Smooth muscle cell (in vitro differentiated cells): ENCODE measurements at regions not wholly inside any gene's neighbourhood (a gene's known extent, or its start where the extent isn't known, plus 50 kb on each side); places are given as distances from the start of the nearest gene placed in this dataset.
A peak's percentile ranks its signal among the peaks of the same experiment; 100 is the strongest.

ENCODE experiments used
- DNase-seq: peaks from one replicate; lab custom pipeline; 2025; ENCODE audit not compliant: unreplicated experiment; lab: John Stamatoyannopoulos, UW
- H2AFZ ChIP-seq: fragments of 200-600 bp; sonication (generic); 2 replicates; pipeline ENCODE4 v1.6.0; 2016; ENCODE audit warnings: antibody characterized with exemption, low read depth, mild to moderate bottlenecking
- H3F3A ChIP-seq: fragments of 200-600 bp; sonication (generic); 2 replicates; pipeline ENCODE4 v1.6.0; 2017; ENCODE audit warnings: antibody characterized with exemption, low read depth
- H3K27ac ChIP-seq: fragments of 200-600 bp; sonication (generic); 2 replicates; pipeline ENCODE4 v1.5.1; 2016; ENCODE audit warnings: low read depth, mild to moderate bottlenecking
- H3K27me3 ChIP-seq: fragments of 200-600 bp; sonication (generic); 2 replicates; pipeline ENCODE4 v1.6.1; 2016; ENCODE audit warnings: low read depth, mild to moderate bottlenecking
- H3K36me3 ChIP-seq: fragments of 200-600 bp; sonication (generic); 2 replicates; pipeline ENCODE4 v1.5.1; 2016; ENCODE audit warnings: low read depth
- H3K4me1 ChIP-seq: fragments of 200-600 bp; sonication (generic); 2 replicates; pipeline ENCODE4 v1.5.1; 2016; ENCODE audit warnings: low read depth
- H3K4me2 ChIP-seq: fragments of 200-600 bp; sonication (generic); 2 replicates; pipeline ENCODE4 v1.6.0; 2016; ENCODE audit warnings: mild to moderate bottlenecking
- H3K4me3 ChIP-seq: fragments of 200-600 bp; sonication (generic); 2 replicates; pipeline ENCODE4 v1.5.1; 2016; ENCODE audit warnings: mild to moderate bottlenecking
- H3K79me2 ChIP-seq: fragments of 200-600 bp; sonication (generic); 2 replicates; pipeline ENCODE4 v1.6.0; 2016; ENCODE audit warnings: low read depth, mild to moderate bottlenecking
- H3K9ac ChIP-seq: fragments of 200-600 bp; sonication (generic); 2 replicates; pipeline ENCODE4 v1.6.0; 2016; ENCODE audit warnings: low read depth
- H3K9me3 ChIP-seq: fragments of 200-600 bp; sonication (generic); replicated peaks from 2 replicates; pipeline ENCODE4 v1.5.1; 2016; ENCODE audit warnings: low read depth
- H4K20me1 ChIP-seq: fragments of 200-600 bp; sonication (generic); 2 replicates; pipeline ENCODE4 v1.6.0; 2016; ENCODE audit warnings: low read depth
- WGBS: methylation state at CpG from one replicate; pipeline ENCODE4 v1.1.7; 2016; ENCODE audit warnings: low lambda C conversion rate; 5-methylcytosine and 5-hydroxymethylcytosine counted together
- TF ChIP-seq, protein P1 (sequence below): fragments of 200-600 bp; sonication (generic); IDR thresholded peaks from 2 replicates; pipeline ENCODE4 v1.5.1; 2017; ENCODE audit warnings: borderline replicate concordance, mild to moderate bottlenecking, antibody characterized with exemption; ENCODE audit not compliant: insufficient read depth, poor library complexity, severe bottlenecking

DNA sequence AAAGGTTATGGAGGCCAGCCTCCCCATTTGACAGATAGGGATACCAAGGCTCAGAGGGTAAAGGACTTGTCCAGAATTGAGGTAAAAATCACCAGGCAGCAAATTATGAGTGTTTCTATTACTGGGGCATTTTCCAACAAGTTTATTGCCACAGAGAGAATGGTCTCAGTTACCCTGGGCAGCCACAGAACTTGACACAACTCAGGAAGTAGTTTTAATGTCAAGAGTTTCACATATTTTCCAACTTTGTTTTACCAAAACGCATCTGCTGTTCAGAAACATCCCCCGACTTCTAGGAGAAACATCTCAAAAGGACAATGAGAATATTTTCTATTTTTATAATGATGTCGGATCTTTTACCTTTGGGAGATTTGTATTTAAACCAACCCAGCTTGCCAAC is 107.5 kb upstream of the MRPS22 start:
- no peaks in the 10 kb centered on the region for H4K20me1 ChIP-seq
- TF ChIP-seq, protein P1, sequence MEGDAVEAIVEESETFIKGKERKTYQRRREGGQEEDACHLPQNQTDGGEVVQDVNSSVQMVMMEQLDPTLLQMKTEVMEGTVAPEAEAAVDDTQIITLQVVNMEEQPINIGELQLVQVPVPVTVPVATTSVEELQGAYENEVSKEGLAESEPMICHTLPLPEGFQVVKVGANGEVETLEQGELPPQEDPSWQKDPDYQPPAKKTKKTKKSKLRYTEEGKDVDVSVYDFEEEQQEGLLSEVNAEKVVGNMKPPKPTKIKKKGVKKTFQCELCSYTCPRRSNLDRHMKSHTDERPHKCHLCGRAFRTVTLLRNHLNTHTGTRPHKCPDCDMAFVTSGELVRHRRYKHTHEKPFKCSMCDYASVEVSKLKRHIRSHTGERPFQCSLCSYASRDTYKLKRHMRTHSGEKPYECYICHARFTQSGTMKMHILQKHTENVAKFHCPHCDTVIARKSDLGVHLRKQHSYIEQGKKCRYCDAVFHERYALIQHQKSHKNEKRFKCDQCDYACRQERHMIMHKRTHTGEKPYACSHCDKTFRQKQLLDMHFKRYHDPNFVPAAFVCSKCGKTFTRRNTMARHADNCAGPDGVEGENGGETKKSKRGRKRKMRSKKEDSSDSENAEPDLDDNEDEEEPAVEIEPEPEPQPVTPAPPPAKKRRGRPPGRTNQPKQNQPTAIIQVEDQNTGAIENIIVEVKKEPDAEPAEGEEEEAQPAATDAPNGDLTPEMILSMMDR: no peak
- H3K9me3 ChIP-seq: no peaks in the 10 kb centered on the region

DNA sequence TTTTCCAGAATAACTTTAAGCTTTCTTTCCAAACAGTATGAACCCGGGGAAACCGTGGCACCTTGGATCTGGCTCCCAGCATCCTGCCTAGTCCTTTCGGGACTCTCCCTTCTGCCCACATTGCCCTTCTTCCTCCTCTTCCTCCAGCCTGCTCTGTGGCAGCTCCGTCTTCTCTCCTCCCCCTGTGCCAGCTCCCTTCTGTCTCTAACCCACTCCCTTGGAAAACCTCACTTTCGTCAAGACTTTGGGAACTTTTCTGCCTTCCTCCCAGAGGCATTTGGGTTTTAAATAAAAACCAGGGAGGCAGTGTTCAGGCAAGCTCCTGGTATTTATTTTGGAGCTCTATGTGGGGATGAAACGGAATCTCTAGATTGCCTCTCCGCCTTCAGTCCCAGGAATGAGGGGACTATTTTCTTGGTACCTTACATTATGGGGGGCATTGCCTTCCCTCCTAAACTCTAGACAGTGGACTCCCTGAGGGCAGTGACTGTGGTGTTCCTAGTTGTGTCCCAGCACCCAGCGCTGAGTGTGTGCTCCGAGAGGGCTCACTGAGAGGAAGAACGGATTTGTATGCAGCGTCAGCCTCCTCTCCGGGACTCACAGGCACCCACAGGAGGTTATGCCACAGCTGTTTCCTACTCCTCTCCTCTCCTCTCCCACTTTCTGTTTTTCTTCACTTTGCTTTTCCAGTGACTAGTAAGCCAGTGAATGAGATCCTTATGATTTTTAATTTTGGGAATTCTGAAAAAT is 105.4 kb upstream of the MRPS22 start:
- DNase-seq: no peak
- no peak overlapping the region for H2AFZ ChIP-seq
- H3K36me3 ChIP-seq: no peaks in the 10 kb centered on the region
- no peak overlapping the region for H3K9ac ChIP-seq
- WGBS: 77% methylated on average over 12 of the region's 12 CpGs
- H3K4me1 ChIP-seq: no peaks in the 10 kb centered on the region
- H3K27me3 ChIP-seq: peaks cover 56% of the 10 kb centered on the region
- H3K79me2 ChIP-seq: no peaks in the 10 kb centered on the region
- H3K4me2 ChIP-seq: no peak overlapping the region
- no peak overlapping the region for H3K27ac ChIP-seq
- no peak overlapping the region for H3K4me3 ChIP-seq
- H3F3A ChIP-seq: no peaks in the 10 kb centered on the region
- no peaks in the 10 kb centered on the region for H3K9me3 ChIP-seq
- TF ChIP-seq, protein P1: no peak
- no peaks in the 10 kb centered on the region for H4K20me1 ChIP-seq

More for the DNA sequence above, 107.5 kb upstream of the MRPS22 start:
- H3K27me3 ChIP-seq: peaks cover 35% of the 10 kb centered on the region
- H3F3A ChIP-seq: no peaks in the 10 kb centered on the region
- H3K4me1 ChIP-seq: no peaks in the 10 kb centered on the region
- DNase-seq: no peak
- no peak overlapping the region for H3K4me2 ChIP-seq
- no peak overlapping the region for H2AFZ ChIP-seq
- WGBS: 85% methylated on average over 3 of the region's 3 CpGs
- H3K9ac ChIP-seq: no peak overlapping the region
- H3K27ac ChIP-seq: no peak overlapping the region
- no peak overlapping the region for H3K4me3 ChIP-seq
- H3K36me3 ChIP-seq: no peaks in the 10 kb centered on the region
- H3K79me2 ChIP-seq: no peaks in the 10 kb centered on the region

DNA sequence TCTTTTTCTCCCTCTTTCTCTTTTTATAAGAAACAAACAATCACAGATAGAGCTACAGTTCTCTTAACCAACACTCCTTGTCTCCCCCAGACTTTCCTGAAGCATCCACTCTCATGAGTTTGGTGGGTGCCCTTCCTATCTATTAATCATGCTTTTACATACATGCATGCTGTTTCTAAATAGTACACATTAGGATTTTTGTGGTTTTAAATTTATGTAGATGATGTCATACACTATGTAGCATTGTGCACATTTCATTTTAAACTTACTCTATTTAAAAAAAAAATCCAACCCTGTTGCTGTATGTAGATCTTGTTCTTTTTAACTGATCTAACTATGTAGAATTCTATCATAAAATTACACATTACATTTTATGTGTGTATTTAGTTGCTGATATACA is 104.3 kb upstream of the MRPS22 start:
- Histone ChIP-seq H2AFZ (no peak overlapping the region), H3K27ac (no peak overlapping the region), H3K9me3 (no peaks in the 10 kb centered on the region), H3K4me3 (no peak overlapping the region), H3K4me2 (no peak overlapping the region), H4K20me1 (no peaks in the 10 kb centered on the region), H3K9ac (no peak overlapping the region), H3K79me2 (no peaks in the 10 kb centered on the region), H3K27me3 (peaks cover 64% of the 10 kb centered on the region), H3K4me1 (no peaks in the 10 kb centered on the region), H3F3A (no peaks in the 10 kb centered on the region), H3K36me3 (no peaks in the 10 kb centered on the region)
- TF ChIP-seq, protein P1: no peak
- DNase-seq: no peak

DNA sequence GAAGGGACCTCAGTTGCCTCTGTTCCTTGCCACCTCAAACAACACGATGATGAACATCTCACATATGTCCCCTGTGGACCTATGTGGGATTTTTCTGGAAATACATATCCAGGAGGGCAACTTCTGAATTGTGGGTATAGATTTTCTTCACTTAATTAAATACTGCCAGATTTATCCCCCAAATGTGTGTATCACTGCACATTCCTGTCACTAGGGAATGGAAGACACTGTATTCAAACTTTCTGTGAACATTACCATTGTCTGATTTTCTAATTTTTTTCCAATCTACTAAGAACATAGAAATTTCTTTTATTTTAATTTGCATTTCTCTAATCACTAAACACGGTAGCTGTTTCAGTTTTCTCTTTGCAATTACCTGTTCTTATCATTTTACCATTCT is 102.0 kb upstream of the MRPS22 start:
- no peaks in the 10 kb centered on the region for H4K20me1 ChIP-seq
- no peak overlapping the region for H3K4me2 ChIP-seq
- H2AFZ ChIP-seq: no peak overlapping the region
- no peak overlapping the region for H3K27ac ChIP-seq
- DNase-seq: no peak
- H3F3A ChIP-seq: no peaks in the 10 kb centered on the region
- WGBS: 77% methylated on average over 2 of the region's 2 CpGs
- peaks cover 78% of the 10 kb centered on the region for H3K27me3 ChIP-seq
- no peaks in the 10 kb centered on the region for H3K36me3 ChIP-seq
- H3K4me3 ChIP-seq: no peak overlapping the region
- TF ChIP-seq, protein P1: peak; percentile 32
- H3K79me2 ChIP-seq: no peaks in the 10 kb centered on the region
- H3K9ac ChIP-seq: no peak overlapping the region
- H3K4me1 ChIP-seq: no peaks in the 10 kb centered on the region
- H3K9me3 ChIP-seq: no peaks in the 10 kb centered on the region
